GM21515 (cell line): ENCODE measurements at regions not wholly inside any gene's neighbourhood (a gene's known extent, or its start where the extent isn't known, plus 50 kb on each side); places are given as distances from the start of the nearest gene placed in this dataset.

Source experiments
- ATAC-seq: cut with Tn5 transposase; IDR thresholded peaks from one replicate; pipeline ENCODE4 v1.9.1; 2021; ENCODE audit not compliant: unreplicated experiment

GRCh38 chr4:138927072-138927471, 88.5 kb upstream of the NOCT start:
- no peak for ATAC-seq

- ATAC-seq: no peak
These were observed 90.1 kb upstream of the NOCT start for GRCh38 chr4:138925495-138925894.

- no peak for ATAC-seq
These were observed 96.3 kb upstream of the NOCT start for GRCh38 chr4:138919094-138919936.

DNA sequence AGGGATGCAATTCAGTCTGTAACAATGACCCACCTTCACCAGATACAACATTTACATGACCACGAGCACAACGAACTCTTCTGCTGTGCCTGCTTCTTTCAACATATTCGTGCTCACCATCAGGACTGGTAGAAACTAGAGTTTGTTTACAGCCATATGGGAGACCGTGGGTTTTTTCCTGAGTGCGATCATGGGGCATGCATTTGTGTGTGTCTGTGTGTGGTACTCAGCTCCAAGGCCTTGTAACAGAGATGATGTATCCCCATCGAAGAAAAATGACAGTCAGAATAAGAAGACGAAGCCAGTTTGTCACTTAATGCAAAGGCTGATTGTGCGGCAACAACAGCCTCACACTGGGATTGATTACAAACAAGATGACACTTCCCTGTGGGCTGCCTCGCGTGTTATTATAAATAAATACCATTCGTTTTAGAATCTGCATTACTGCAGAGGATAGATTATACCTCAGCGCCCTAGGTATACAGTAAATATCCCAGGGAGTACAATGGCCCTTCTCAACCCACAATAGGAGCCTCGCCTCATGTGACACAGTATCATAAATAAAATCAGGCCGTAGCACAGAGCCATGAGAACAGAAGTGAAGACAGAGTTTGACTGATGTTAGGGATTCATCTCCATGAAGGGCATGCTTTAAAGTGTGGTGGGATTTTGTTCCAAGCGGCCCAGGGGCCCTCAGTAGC, 97.3 kb upstream of the NOCT start:
- ATAC-seq: no peak

- ATAC-seq: no peak
These were observed 98.8 kb upstream of the NOCT start for GRCh38 chr4:138916763-138917162.

- no peak for ATAC-seq
These were observed 99.8 kb upstream of the NOCT start for GRCh38 chr4:138915756-138916155.

- ATAC-seq: no peak
These were observed 102.8 kb upstream of the NOCT start for GRCh38 chr4:138912704-138913340.

DNA sequence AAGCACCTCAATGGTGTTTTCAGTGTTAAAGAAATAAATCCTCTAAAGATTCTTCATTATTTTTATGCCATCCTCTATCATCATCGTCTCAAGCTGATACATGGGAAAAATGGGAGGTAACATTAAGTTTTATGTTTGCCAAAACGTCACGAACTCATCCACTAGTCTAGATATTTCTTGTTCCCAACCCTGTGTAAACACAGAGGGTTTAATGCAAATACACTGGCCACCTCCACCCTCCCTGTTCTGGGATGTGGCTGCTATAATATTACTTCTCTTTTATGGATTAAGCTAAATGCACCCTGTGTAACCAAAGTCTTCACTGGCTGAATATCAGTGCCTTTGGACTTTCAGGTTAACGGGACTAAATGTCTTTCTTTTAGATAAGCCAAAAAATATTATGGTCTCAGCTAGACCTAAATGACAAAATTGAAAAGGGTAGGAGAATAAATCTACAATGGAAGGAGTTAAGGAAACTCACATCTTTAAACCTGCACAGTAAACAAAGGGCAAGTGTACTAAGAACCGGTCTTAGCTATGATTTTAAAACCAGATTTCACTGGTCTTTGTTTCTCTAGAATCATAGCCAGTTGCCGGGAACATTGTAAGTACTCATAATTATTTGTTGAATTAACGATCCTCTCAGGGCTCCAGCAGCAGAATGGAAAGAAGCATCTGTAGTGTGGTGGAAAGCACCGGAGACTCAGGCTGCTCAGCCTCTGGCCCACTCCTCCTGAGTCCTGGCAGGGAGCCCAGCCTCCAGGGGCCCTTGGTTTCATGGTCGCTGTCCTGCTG, 103.5 kb upstream of the NOCT start:
- ATAC-seq: no peak

DNA sequence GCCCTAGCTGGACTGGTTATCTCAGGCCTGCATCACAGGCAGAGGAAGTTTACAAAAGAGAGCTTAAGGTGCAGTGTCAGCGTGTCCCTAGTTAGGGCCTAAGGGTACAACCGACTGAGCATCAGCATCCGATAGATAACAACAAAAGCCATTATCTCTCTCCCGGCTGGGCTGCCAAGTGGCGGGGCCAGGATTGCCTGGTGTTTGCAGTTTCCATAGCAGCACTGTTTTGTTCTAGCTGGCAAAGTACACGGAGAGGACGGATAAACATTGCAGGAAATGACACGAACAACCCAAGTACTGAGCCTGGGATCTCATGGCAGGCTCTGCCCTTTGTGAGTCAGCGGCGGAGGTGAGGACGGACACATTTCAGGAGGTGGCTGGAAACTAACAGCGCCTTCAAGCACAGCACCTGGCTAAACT, 104.7 kb upstream of the NOCT start:
- no peak for ATAC-seq

GRCh38 chr4:138910195-138910913, 105.2 kb upstream of the NOCT start:
- no peak for ATAC-seq

GRCh38 chr4:138909587-138909986, 106.0 kb upstream of the NOCT start:
- ATAC-seq: no peak

GRCh38 chr4:138908134-138908533, 107.4 kb upstream of the NOCT start:
- no peak for ATAC-seq

- no peak for ATAC-seq
These were observed 108.4 kb upstream of the NOCT start for GRCh38 chr4:138907174-138907573.

DNA sequence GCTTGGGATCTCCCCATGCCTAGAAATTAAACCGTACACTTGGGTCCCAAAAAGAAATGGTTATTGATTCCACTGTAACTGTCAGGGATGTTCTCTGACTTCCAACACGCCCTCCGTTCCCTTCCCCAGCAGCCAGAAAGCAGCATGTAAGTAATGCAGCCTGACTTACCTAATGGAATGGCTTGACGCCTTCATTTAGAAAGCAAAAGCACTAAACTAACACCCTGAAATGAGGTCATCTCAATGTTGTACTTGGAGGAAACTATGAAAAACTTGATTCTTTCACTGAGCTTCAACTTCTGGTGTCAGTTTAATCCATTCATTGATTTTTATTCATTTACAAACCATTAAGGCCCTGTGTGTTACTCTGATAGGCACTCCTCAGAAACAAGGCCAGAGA, 110.8 kb upstream of the NOCT start:
- no peak for ATAC-seq

GRCh38 chr4:138903185-138903584, 112.4 kb upstream of the NOCT start:
- no peak for ATAC-seq

DNA sequence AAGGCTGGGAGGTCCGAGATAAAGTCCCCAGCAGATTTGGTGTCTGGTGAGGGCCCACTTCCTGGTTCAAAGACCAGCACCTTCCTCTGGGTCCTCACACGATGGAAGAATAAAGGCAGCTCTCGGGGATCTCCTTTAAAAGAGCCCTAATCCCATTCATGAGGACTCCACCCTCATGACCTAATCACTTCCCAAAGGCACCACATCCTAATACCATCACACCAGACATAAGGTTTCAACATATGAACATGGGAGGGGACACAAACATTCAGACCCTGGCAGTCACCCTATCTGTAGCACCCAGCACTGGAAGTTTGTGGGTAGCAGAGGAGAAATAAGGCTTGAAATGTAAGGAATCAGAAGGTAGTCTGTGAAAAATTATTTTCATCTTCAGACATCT, 112.9 kb upstream of the NOCT start:
- ATAC-seq: no peak

GRCh38 chr4:138901177-138901576, 114.4 kb upstream of the NOCT start:
- no peak for ATAC-seq

GRCh38 chr4:138899999-138900398, 115.6 kb upstream of the NOCT start:
- no peak for ATAC-seq

DNA sequence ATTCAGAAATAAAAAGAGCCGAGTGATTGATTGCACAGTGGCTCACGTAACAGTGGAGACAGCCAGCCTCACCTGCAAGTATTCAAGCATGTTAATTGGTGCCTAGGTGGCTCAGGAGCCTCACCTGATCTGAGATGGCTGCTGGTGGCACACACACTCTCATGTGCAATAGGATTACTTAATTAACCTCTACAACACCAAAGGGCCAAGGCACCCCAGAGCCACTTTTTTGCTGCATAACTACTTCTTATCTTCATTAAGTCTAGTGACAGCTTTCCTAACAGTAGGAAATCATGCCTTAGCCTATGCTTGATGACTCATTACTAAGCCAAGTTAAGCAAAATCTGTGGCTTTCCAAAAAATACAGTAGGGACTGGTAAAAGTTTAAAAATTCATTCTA, 117.3 kb upstream of the NOCT start:
- ATAC-seq: no peak

GRCh38 chr4:138897811-138898226, 117.8 kb upstream of the NOCT start:
- ATAC-seq: no peak

- ATAC-seq: no peak
These were observed 120.9 kb upstream of the NOCT start for GRCh38 chr4:138894709-138895108.
